GM12891 (cell line): ENCODE measurements at regions not wholly inside any gene's neighbourhood (a gene's known extent, or its start where the extent isn't known, plus 50 kb on each side); places are given as distances from the start of the nearest gene placed in this dataset.

Source experiments
- DNase-seq: peaks from one replicate; pipeline ENCODE4 v3.0.0; 2011; ENCODE audit warnings: low spot score; ENCODE audit not compliant: insufficient read length
- FAIRE-seq: peaks from 2 replicates; lab custom pipeline; 2011; peaks lifted over from hg19 to GRCh38; lab: Jason Lieb, UNC
- PAX5 ChIP-seq: IDR thresholded peaks from 2 replicates; pipeline ENCODE4 v1.6.1; 2011; ENCODE audit warnings: low read length, moderate library complexity, mild to moderate bottlenecking; ENCODE audit not compliant: insufficient read depth, severe bottlenecking
- POLR2A ChIP-seq: IDR thresholded peaks from 2 replicates; pipeline ENCODE4 v1.6.1; 2011; ENCODE audit warnings: low read depth, low read length, control low read depth
- POLR2AphosphoS5 ChIP-seq: IDR thresholded peaks from 2 replicates; pipeline ENCODE4 v1.6.1; 2011; ENCODE audit warnings: low read depth, low read length, control low read depth
- POU2F2 ChIP-seq: IDR thresholded peaks from 2 replicates; pipeline ENCODE4 v1.6.1; 2011; ENCODE audit warnings: low read depth, mild to moderate bottlenecking, control low read depth, low read length, moderate library complexity
- SPI1 ChIP-seq: IDR thresholded peaks from 2 replicates; pipeline ENCODE4 v1.6.1; 2011; ENCODE audit warnings: low read depth, low read length, control low read depth
- TAF1 ChIP-seq: IDR thresholded peaks from 2 replicates; pipeline ENCODE4 v1.6.1; 2011; ENCODE audit warnings: low read depth, low read length, control low read depth

DNA sequence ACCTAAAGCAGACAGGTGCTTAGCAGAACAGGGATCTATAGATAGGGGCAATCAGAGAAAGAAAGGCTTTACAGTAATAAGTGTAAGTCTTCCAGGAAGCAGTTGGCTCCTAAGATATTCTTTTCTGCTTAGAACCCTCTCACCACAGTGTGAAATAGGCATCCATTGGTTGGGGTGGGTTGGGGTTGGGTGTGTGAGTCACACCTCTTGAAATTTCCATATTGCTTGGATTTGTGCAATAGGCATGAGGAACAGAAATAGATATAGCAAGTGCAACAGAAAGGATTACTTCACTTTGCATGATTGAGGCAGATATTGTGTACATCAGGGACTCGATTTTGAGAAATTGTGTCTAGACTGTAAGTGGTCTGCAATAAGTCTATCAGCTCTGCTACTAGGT lies 200.1 kb upstream of the GAP43 start:
- no peak for TF ChIP-seq PAX5
- no peak for TF ChIP-seq POLR2A
- TF ChIP-seq POLR2AphosphoS5, result no peak
- no peak for TF ChIP-seq SPI1
- TF ChIP-seq TAF1, result no peak
- TF ChIP-seq POU2F2, result no peak
- DNase-seq (no peak), FAIRE-seq (no peak)

DNA sequence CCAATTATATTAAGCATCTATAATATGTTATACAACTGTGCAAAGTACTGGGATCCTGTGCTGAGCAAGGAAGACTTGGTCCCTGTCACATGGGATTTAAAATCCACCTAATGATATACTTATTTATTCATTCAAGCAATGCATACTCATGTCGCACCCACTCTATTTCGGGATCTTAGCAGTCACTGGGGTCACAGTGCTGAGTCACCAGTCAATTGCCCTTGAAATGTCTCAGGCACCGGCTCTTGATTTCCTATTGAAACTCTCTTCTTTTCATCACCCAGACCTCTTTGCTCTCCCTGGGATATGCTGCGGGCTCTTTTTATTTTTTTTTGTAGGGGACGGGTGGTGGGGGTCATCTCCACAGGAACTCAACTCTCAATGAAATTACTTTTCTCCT lies 194.5 kb upstream of the GAP43 start:
- FAIRE-seq (no peak), DNase-seq (no peak)
- TF ChIP-seq TAF1, result no peak
- TF ChIP-seq POLR2AphosphoS5, result no peak
- no peak for TF ChIP-seq SPI1
- no peak for TF ChIP-seq POLR2A
- TF ChIP-seq PAX5, result no peak
- no peak for TF ChIP-seq POU2F2

DNA sequence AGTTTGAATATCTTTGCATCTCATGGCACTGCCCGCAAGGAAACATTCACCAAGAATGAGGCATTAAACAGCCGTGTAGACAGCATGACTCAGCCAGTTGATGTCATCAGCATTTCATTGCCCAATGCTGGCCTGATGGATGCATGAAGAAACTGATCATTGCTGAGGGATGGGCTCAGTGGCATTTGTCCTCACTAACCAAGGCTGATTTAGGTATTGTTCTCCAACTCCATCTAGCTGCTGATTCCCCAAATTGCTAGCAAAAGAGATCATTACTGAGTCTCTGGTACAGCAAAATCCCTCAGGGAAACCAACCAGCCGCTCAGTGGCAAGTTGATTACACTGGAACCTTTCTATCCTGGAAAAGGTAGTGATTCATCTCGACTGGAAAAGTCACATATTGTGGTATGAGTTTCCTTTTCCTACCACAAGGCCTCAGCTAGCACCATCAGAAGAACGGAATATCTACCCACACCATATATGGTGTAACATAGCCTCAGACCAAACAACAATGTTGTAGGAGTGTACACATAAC lies 186.5 kb upstream of the GAP43 start:
- FAIRE-seq (no peak), DNase-seq (no peak)
- no peak for TF ChIP-seq TAF1
- TF ChIP-seq POU2F2, result no peak
- TF ChIP-seq POLR2AphosphoS5, result no peak
- TF ChIP-seq SPI1, result no peak
- no peak for TF ChIP-seq PAX5
- TF ChIP-seq POLR2A, result no peak

DNA sequence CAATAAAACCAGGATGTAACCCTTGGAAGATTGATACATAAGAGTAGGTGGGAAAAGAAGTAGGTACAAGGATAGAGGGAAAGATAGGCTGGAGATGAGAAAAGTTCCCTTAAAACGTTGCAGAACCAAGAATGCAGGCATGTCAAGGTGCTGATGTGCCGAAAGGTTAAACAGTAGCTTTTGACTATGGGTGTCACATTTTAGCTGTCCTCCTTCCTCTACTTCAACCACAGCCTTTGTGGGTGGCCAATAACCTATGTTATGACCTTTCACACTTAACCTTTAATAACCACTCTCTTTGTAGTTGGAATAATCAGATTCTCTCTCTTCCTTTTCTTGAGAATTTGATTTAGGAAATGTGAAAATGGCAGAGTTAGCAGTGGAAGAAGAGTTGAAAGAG lies 184.5 kb upstream of the GAP43 start:
- DNase-seq, result no peak
- no peak for TF ChIP-seq TAF1
- TF ChIP-seq SPI1, result no peak
- no peak for TF ChIP-seq POLR2A
- no peak for TF ChIP-seq POU2F2
- no peak for TF ChIP-seq POLR2AphosphoS5
- TF ChIP-seq PAX5, result no peak
- FAIRE-seq, result no peak

DNA sequence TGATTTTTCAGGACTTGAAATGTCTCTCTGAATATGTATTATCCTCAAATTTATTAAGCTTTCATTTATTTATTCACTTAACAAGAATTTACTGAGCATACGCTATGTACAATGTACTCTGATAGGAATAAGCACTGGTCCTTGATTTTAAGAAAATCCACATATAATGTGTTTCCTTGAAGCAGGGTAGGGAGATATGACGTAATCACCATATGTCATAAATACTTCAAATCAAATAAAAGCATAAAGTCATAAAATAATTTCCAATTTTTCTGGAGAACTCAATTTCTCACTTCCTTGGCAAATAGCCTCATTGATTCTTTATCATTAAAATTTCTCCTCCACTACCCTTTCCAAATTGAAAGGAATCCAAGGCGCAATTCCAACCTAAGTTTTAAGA lies 177.8 kb upstream of the GAP43 start:
- DNase-seq (no peak), FAIRE-seq (no peak)
- TF ChIP-seq SPI1 (no peak), POLR2A (no peak), TAF1 (no peak), PAX5 (no peak), POU2F2 (no peak)

DNA sequence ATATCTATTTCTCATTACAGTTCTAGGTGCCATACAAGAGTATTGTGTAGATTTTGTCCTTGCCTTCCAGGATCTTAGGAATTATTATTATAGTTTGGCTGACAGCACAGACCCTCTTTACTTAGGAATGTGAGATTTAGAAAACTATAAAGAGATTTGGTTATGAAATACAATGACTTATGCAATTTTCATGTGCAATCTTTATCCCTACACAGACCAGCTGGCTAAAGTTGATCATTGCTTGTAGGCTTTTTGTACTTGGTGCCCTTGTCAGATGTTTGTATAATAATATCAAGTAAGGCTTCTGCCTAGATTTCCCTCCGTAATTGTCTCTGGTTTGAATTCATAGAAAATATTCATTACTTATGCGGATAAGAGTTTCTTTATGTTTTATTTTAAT lies 174.5 kb upstream of the GAP43 start:
- FAIRE-seq, result no peak
- DNase-seq, result no peak
- no peak for TF ChIP-seq PAX5
- no peak for TF ChIP-seq TAF1
- no peak for TF ChIP-seq POLR2AphosphoS5
- TF ChIP-seq POU2F2, result no peak
- TF ChIP-seq POLR2A, result no peak
- TF ChIP-seq SPI1, result no peak

DNA sequence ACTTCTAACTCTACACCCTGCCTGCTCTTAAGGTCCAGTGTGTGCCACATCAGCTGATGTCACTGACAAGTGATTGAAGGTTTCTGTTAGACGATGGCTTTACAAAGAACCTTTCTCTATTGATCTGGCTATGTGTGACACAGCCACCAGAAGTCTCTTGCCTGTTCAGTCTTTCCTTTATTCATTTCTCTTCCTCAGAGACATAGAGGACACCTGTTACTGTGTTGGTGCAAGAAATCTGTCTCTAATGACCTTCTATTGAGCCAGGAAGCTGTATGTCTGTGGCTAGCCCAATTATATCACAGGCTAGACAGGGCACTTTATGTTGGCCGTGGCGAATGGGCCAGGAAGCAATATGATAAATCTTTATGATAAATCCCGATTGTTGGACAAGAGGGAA lies 173.3 kb upstream of the GAP43 start:
- TF ChIP-seq POU2F2 (no peak), SPI1 (no peak), PAX5 (no peak)
- no peak for DNase-seq
- FAIRE-seq, result no peak

DNA sequence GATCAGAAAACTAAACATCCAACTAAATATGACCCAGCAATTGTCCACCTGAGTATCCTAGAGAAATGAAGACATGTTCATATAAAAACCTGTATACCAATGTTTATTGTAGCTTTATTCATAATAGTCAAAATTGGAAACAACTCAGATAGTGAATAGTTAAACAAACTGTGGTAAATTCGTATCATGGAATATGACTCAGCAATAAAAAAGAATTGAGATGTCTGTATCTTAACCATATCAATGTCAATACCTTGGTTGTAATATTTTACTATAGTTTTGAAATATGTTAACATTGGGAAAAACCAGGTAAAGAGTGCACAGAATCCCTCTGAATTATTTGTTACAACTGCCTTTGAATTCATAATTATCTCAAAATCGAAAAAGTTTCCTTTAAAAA lies 159.3 kb upstream of the GAP43 start:
- FAIRE-seq, result no peak
- TF ChIP-seq POLR2AphosphoS5 (no peak), POLR2A (no peak), SPI1 (no peak), PAX5 (no peak), POU2F2 (no peak), TAF1 (no peak)
- no peak for DNase-seq

DNA sequence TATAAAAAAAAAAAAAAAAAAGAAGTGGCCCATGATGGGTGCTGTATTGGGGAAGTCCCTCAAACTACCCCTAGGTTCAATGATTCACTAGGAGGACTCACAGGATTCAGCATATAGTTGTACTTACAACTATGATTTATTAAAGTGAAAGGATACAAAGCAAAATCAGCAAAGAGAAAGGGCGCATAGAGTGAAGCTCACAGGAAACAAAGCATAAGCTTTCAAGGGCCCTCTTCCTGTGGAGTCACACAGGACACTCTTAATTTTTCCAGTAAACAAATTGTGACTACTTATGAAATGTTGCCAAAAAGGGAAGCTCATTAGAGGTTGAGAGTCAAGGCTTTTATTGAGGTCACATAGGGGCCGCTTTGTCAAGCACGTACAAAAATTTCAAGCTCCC lies 153.7 kb upstream of the GAP43 start:
- FAIRE-seq (no peak), DNase-seq (no peak)
- TF ChIP-seq POU2F2 (no peak), POLR2AphosphoS5 (no peak), POLR2A (no peak), TAF1 (no peak), PAX5 (no peak)

DNA sequence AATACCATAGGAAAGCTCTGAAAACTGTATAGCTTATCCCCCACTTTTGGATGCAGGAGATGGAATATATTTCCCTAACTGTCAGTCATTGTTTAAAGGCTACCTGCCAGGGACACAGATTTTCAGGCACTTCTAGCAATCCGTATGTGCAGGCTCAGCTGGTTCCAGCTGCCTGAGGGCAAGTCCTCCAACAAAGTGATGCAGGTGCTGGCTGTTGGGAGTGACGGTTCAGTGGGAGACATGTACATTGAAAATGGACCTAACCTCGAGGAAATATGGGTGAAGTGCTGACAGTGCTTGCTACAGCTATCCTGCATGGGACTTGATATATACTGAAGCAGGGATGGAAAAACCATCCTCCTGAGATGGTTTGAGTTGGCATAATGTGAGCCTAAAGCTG lies 153.1 kb upstream of the GAP43 start:
- TF ChIP-seq POLR2AphosphoS5 (no peak), TAF1 (no peak), SPI1 (no peak), PAX5 (no peak), POU2F2 (no peak), POLR2A (no peak)

More for the DNA sequence above, 153.1 kb upstream of the GAP43 start:
- DNase-seq (no peak), FAIRE-seq (no peak)
